ENCODE measurements at regions not wholly inside any gene's neighbourhood (a gene's known extent, or its start where the extent isn't known, plus 50 kb on each side); places are given as distances from the start of the nearest gene placed in this dataset.

DNA sequence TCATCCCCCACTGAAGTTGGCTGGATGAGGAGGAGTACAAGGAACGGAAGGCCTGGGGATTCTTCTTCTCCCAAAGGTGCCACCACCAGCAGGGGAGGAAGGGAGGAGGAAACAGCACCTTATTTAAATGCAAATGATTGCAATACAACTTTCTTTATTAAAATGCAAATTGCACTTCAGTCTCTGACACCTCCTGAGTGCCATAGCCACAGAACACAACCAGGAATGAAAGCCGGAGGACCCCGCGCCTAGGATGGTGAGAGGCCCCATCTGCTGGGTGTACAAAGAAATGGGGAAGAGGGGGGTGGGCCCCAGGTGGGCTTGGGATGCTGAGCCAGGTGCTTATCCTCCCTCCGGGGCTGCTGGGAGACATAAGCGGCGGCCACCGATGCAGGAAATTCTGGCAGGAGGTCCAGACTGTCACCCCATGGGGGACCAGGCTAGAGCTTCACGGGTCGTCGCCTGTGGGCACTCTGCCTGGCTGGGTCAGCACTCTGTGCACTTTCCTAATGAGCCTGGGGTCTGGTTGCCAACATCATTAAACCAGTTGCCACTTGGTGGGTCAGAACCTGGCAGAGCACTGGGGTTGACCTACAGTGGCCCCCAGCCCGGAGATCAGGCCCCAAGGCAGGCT is 154.2 kb upstream of the MLN start:
- TF ChIP-seq, protein P1, sequence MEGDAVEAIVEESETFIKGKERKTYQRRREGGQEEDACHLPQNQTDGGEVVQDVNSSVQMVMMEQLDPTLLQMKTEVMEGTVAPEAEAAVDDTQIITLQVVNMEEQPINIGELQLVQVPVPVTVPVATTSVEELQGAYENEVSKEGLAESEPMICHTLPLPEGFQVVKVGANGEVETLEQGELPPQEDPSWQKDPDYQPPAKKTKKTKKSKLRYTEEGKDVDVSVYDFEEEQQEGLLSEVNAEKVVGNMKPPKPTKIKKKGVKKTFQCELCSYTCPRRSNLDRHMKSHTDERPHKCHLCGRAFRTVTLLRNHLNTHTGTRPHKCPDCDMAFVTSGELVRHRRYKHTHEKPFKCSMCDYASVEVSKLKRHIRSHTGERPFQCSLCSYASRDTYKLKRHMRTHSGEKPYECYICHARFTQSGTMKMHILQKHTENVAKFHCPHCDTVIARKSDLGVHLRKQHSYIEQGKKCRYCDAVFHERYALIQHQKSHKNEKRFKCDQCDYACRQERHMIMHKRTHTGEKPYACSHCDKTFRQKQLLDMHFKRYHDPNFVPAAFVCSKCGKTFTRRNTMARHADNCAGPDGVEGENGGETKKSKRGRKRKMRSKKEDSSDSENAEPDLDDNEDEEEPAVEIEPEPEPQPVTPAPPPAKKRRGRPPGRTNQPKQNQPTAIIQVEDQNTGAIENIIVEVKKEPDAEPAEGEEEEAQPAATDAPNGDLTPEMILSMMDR (conservative IDR thresholded peaks at IDR 0.05; ENCODE audit: control insufficient read depth, insufficient read depth, low read depth, low read length) = no peak
- no peak overlapping the region for H3K4me3 ChIP-seq (ENCODE audit: control insufficient read depth, low read depth, low read length)
- no peak for DNase-seq (ENCODE audit: low read depth)

DNA sequence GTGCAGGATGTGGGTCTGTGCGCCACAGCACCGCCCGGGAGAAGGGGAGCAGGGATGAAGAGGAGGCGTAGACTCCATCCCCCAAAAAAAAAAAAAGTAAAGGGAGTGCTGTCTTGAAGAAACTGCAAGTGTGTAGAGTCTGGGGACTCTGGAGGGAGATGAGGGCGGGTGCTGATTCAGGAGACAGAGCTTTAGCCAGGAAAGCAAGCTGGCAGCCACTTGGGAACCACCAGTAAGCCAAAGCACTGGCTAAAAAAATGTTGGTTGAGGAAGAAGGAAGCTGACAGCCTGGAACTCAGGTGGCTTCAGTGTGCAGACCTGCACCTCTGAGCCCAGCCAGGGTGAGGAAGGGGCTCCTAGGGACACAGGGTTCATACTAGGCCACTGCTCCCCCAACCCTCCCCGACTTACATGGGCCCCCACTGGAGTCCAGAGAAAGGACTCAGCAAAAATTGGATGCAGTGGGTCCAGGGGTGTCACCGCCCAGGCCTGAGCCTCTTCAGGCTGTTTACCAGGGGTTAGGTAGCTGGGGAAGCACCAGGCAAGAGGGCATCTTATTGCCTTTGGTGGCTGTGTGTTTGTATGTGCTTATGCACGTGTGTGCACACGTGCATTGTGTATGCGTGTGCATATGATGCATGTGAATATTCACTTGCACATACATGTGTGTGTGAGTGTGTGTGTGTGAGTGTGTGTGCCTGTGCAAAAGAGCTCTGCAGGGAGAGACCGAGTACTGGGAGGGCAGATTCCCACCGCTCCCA is 153.5 kb upstream of the MLN start:
- TF ChIP-seq, protein P1 (conservative IDR thresholded peaks at IDR 0.05; ENCODE audit: control insufficient read depth, insufficient read depth, low read depth, low read length) = no peak
- DNase-seq (ENCODE audit: low read depth) = no peak
- no peak overlapping the region for H3K4me3 ChIP-seq (ENCODE audit: control insufficient read depth, low read depth, low read length)

DNA sequence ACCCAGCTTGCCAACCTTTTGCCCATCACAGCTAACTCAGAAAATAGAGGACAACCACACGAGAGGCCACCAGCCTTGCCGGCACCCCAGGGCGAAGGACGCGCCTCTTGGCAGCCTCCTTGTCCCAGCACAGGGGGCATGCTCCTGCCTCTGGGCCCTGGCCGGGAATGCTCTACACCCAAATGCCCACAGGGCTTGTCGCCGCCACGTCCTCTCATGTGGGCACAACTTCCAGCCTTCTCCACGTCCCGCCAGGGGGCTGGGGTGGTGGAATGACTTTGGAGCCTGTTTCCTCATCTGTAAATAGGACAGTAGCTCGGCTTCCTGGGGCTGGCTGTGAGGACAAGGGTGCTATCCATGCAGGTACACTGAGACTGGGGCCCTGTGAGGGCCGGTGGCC is 152.4 kb upstream of the MLN start:
- no peak for DNase-seq (ENCODE audit: low read depth)
- H3K4me3 ChIP-seq (ENCODE audit: control insufficient read depth, low read depth, low read length) = no peak overlapping the region
- TF ChIP-seq, protein P1 (conservative IDR thresholded peaks at IDR 0.05; ENCODE audit: control insufficient read depth, insufficient read depth, low read depth, low read length) = no peak

DNA sequence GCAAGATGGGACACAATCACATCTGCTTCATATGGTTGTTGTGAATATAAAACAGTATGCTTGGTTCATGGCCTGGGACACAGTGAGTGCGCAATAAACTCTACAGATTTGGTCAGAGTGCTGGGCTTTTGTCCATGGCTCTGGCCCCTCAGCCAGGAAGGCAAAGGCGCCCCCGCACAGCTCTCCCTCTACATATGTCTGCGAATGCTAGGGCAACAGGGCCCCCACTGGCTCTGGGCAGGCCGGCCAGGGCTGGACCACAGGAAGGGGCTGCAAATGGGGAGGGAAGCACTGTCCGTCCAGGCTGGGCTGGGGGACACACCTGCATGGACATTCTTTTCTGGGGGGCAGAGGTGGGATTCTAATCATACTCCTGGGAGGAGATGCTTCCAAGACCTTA is 151.8 kb upstream of the MLN start:
- TF ChIP-seq, protein P1 (conservative IDR thresholded peaks at IDR 0.05; ENCODE audit: control insufficient read depth, insufficient read depth, low read depth, low read length) = no peak
- no peak for DNase-seq (ENCODE audit: low read depth)
- H3K4me3 ChIP-seq (ENCODE audit: control insufficient read depth, low read depth, low read length) = no peak overlapping the region

DNA sequence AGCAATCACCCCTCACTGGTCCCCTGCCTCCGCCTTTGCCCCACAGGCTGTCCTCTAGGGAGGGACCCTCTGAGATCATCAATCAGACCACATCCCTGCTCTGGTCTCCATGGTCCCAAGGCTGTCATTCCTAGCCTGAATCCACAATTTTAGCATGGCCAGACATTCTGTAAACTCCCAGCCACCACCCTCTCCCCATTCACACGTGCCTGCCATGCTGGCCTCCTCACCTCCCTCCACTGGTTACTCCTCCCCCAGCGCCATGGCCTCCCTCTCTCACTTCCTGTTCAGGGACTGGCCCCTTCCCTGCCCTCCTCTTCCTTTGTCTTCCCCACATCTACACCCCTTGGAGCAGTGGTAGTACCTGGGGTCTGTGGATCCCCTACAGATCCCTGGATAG is 150.7 kb upstream of the MLN start:
- H3K4me3 ChIP-seq (ENCODE audit: control insufficient read depth, low read depth, low read length) = no peak overlapping the region
- no peak for DNase-seq (ENCODE audit: low read depth)
- TF ChIP-seq, protein P1 (conservative IDR thresholded peaks at IDR 0.05; ENCODE audit: control insufficient read depth, insufficient read depth, low read depth, low read length) = no peak

DNA sequence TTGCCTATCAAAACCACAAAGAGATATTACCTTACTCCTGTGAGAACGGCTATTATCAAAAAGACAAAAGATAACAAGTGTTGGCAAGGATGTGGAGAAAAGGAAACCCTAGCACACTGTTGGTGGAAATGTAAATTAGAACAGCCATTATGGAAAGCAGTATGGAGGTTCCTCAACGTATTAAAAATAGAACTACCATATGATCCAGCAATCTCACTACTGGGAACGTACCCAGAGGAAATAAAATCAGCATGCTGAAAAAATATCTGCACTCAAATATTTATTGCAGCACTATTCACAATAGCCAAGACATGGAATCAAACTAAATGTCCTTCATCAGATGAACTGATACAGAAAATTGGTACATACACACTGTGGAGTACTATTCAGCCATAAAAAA is 149.4 kb upstream of the MLN start:
- DNase-seq (ENCODE audit: low read depth) = no peak
- H3K4me3 ChIP-seq (ENCODE audit: control insufficient read depth, low read depth, low read length) = no peak overlapping the region
- TF ChIP-seq, protein P1 (conservative IDR thresholded peaks at IDR 0.05; ENCODE audit: control insufficient read depth, insufficient read depth, low read depth, low read length) = no peak

All from fibroblast of mammary gland (primary cell).